ENCODE measurements at regions not wholly inside any gene's neighbourhood (a gene's known extent, or its start where the extent isn't known, plus 50 kb on each side); places are given as distances from the start of the nearest gene placed in this dataset.

GRCh38 chr4:81663368-81663767 is 191.7 kb upstream of the RASGEF1B start:
- Histone ChIP-seq H2AFZ (ENCODE audit: control insufficient read depth, low read length) (no peak overlapping the region), H3K9ac (ENCODE audit: control insufficient read depth, extremely low read depth, insufficient read depth, low read length) (no peak overlapping the region), H3K4me1 (ENCODE audit: control insufficient read depth, extremely low read depth, insufficient read depth, low read length) (no peaks in the 10 kb centered on the region), H3K27me3 (ENCODE audit: control insufficient read depth, extremely low read depth, insufficient read depth, low read length) (no peaks in the 10 kb centered on the region), H4K20me1 (ENCODE audit: control insufficient read depth, extremely low read depth, insufficient read depth, low read length) (no peaks in the 10 kb centered on the region), H3K79me2 (ENCODE audit: control insufficient read depth, insufficient read depth, low read length) (no peaks in the 10 kb centered on the region), H3K4me2 (ENCODE audit: control insufficient read depth, extremely low read depth, insufficient read depth, low read depth, low read length) (no peak overlapping the region), H3K27ac (ENCODE audit: control insufficient read depth, insufficient read depth, low read length) (no peak overlapping the region), H3K4me3 (ENCODE audit: control insufficient read depth in 2 of 3, extremely low read depth in 1 of 3, insufficient read depth in 2 of 3, low read depth in 1 of 3, low read length in 3 of 3) (no peak overlapping the region), H3K9me1 (ENCODE audit: control insufficient read depth, extremely low read depth, insufficient read depth, low read length) (no peaks in the 10 kb centered on the region), H3K9me3 (ENCODE audit: control insufficient read depth, low read depth, low read length) (no peaks in the 10 kb centered on the region), H3K36me3 (ENCODE audit: control insufficient read depth in 2 of 2, extremely low read depth in 1 of 2, insufficient read depth in 2 of 2, low read length in 2 of 2) (no peaks in the 10 kb centered on the region)
- TF ChIP-seq EZH2 (IDR thresholded peaks at IDR 0.05; ENCODE audit: low read length): no peak
- TF ChIP-seq CTCF (optimal IDR thresholded peaks at IDR 0.05 in 1 of 3, IDR thresholded peaks at IDR 0.05 in 1 of 3, conservative IDR thresholded peaks at IDR 0.05 in 1 of 3; ENCODE audit: extremely low read depth in 1 of 3, insufficient read depth in 2 of 3, low read length in 3 of 3): no peak
- DNase-seq (ENCODE audit: low read depth, low spot score): no peak
- no peak for FAIRE-seq
- dilution Hi-C loops (cut with MboI; ENCODE audit: extremely low pct_ligation_motif_present, low sequenced_read_pairs): no loop called here

GRCh38 chr4:81659051-81659450 is 187.3 kb upstream of the RASGEF1B start:
- no peaks in the 10 kb centered on the region for H3K9me3 ChIP-seq (ENCODE audit: control insufficient read depth, low read depth, low read length)
- DNase-seq (ENCODE audit: low read depth, low spot score): no peak
- H3K9ac ChIP-seq (ENCODE audit: control insufficient read depth, extremely low read depth, insufficient read depth, low read length): no peak overlapping the region
- H3K4me3 ChIP-seq (ENCODE audit: control insufficient read depth in 2 of 3, extremely low read depth in 1 of 3, insufficient read depth in 2 of 3, low read depth in 1 of 3, low read length in 3 of 3): no peak overlapping the region
- no peak for FAIRE-seq
- dilution Hi-C loops (cut with MboI; ENCODE audit: extremely low pct_ligation_motif_present, low sequenced_read_pairs): no loop called here
- no peaks in the 10 kb centered on the region for H4K20me1 ChIP-seq (ENCODE audit: control insufficient read depth, extremely low read depth, insufficient read depth, low read length)
- TF ChIP-seq EZH2 (IDR thresholded peaks at IDR 0.05; ENCODE audit: low read length): no peak
- TF ChIP-seq CTCF (optimal IDR thresholded peaks at IDR 0.05 in 1 of 3, IDR thresholded peaks at IDR 0.05 in 1 of 3, conservative IDR thresholded peaks at IDR 0.05 in 1 of 3; ENCODE audit: extremely low read depth in 1 of 3, insufficient read depth in 2 of 3, low read length in 3 of 3): no peak
- no peaks in the 10 kb centered on the region for H3K79me2 ChIP-seq (ENCODE audit: control insufficient read depth, insufficient read depth, low read length)
- no peaks in the 10 kb centered on the region for H3K9me1 ChIP-seq (ENCODE audit: control insufficient read depth, extremely low read depth, insufficient read depth, low read length)
- H3K4me2 ChIP-seq (ENCODE audit: control insufficient read depth, extremely low read depth, insufficient read depth, low read depth, low read length): no peak overlapping the region
- no peak overlapping the region for H3K27ac ChIP-seq (ENCODE audit: control insufficient read depth, insufficient read depth, low read length)
- no peaks in the 10 kb centered on the region for H3K4me1 ChIP-seq (ENCODE audit: control insufficient read depth, extremely low read depth, insufficient read depth, low read length)
- H3K36me3 ChIP-seq (ENCODE audit: control insufficient read depth in 2 of 2, extremely low read depth in 1 of 2, insufficient read depth in 2 of 2, low read length in 2 of 2): no peaks in the 10 kb centered on the region
- no peak overlapping the region for H2AFZ ChIP-seq (ENCODE audit: control insufficient read depth, low read length)
- H3K27me3 ChIP-seq (ENCODE audit: control insufficient read depth, extremely low read depth, insufficient read depth, low read length): no peaks in the 10 kb centered on the region

All from keratinocyte (primary cell).